HG02798 (cell line): ENCODE measurements at regions not wholly inside any gene's neighbourhood (a gene's known extent, or its start where the extent isn't known, plus 50 kb on each side); places are given as distances from the start of the nearest gene placed in this dataset.

Source experiments
- ATAC-seq: cut with Tn5 transposase; IDR thresholded peaks from one replicate; pipeline ENCODE4 v1.9.1; 2021; ENCODE audit warnings: mild to moderate bottlenecking; ENCODE audit not compliant: unreplicated experiment, poor library complexity

DNA sequence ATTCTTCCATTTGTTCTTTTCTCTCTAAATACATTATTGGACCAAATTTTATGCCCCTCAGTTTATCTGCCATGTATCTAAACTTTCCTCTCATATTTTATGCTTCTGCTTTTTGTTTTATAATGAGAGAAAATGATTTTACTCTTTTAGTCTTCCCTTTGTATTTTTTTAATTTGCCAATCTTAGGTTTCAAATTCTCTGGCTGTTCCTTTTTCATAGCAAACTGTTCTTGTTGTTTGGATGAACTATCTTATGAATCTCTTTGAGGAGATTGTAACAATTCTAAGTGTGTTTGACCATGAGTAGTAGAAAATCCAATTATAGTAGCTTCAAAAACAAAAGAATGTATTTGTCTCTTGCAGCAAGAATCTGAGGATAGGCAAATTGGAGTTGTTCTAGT, 290.5 kb downstream of the NDFIP2 start:
- ATAC-seq, result no peak

DNA sequence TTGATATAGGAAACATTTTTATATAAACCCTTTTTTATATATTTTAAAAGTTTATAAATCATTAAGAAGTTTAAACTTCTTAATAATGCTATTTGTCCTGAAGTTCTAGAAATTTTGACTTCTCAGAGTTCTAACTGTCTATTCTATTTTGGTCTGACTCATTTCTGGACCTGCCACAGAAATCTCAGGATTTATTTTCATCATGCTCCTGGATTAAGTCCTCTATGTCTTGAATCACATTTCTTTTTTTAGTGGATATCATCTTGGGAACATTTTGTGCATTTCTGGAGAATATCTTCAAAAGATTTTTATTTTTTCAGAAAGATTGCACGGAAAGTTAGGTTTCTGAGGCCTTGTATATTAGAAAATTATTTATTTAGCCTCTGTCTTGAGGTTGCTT, 289.1 kb downstream of the NDFIP2 start:
- no peak for ATAC-seq

DNA sequence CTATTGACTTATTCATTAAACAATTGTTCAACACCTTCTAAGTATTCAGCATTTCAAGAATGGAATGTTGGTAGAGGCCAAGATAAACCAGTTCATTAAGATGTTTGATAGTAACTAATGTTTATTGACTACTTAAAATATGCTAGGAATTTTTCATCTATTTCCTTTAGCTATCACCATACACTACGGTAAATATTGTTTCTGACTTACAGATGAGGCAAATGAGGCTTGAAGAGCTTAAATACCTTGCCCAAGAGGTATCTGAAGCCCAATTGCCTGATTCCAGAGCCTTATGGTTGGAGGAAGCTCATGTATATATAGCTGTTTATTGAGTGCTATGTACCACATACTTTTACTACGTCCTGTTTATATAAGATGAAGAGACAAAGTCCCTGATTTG, 286.2 kb downstream of the NDFIP2 start:
- no peak for ATAC-seq

DNA sequence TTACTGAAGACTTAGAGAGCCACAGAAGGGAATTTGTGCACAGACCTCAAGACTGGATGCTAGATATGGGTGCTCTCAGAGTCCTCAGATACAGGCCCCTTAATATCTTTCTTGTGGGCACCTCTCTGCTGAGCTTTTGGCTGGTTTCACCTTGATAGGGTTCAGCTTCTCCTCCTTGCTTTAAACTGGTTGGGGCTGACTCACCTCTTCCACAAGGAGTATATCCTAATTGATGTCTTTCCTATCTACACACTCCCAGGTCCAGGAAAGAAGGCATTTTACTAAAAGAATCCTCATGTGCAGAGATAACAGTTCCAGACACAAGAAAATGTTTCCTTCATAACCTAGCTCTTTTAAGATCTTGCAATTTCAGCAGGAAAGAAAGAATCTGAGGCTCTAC, 284.4 kb downstream of the NDFIP2 start:
- no peak for ATAC-seq

DNA sequence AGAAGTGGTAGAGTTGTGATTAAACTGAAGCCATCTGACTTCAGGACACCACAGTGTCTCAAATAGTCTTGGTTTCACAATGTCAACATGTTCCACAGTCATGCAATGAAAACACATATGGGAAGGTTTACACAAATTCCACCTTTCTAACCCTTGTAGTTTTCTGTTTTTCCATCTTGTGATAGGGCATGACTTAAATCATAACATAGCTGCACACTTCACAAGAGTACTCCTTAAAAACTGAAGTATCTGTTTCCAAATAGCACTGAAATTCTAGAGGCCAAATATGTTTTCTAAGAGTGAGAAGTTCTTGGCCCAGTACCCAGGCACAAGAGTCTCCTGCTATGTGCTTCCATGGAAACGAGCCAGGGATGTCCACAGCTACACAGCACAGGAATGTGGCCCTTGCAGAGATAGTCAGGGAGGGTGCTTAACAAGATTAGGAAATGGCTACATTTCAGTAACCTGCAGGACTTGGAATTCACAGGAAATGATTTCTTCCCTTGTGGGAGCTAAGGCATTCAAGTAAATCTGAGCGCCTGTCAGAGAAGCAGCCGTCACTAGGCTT, 269.1 kb downstream of the NDFIP2 start:
- no peak for ATAC-seq

DNA sequence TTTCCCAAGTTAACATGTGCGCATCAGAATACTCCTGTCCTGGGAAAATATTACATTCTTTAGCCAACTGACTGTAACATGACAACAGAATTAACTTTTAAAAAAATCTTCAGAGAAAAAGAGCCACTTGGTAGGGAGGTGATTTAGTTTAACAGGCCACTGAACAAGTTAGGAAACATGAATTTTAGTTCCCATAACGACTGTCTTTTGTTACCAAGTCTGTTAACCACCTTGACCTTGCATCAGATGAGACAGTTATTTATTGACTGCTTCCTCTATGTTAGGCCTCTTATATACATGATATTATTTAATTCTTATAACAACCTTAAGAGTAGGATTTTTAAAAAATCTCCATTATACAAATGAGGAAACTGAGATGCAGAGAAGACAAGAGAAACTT, 268.6 kb downstream of the NDFIP2 start:
- ATAC-seq, result no peak

DNA sequence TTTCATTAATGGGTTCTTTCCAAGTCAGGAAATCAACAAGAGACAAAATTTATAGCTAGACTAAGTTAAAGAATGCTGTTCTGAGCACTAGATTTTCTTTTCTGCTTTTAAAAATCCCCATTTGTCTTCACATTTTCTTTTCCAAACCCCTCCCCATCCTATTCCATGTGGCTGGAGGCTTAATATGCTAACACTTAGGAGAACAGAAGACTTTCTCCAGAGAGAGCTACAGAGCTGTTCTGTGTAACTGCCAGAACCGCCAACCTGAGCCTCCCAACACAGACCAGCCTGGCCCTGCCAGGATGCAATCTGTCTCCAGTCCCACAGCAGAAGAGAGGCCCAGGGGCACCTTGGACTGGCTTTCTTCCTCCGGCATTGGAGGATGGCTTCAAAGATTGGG, 264.1 kb downstream of the NDFIP2 start:
- no peak for ATAC-seq

DNA sequence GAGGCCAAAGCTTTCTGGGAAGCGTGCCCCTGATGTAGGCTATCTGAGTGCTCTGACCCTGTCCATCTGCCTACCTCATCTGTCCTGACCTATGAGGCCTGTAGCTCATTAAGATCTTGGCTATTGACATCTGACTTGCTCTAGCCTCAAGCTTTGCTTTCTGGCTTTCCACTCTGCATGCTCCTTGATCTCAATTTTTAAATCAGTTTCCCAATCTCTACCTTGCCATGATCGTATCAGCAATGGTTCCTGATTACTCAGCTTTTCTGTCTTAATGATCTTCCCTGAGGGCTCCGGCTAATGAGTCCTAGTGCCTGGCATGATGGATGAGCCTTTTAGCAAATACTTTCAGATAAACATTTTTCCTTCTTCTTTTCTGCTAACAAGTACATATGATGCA, 262.0 kb downstream of the NDFIP2 start:
- no peak for ATAC-seq

DNA sequence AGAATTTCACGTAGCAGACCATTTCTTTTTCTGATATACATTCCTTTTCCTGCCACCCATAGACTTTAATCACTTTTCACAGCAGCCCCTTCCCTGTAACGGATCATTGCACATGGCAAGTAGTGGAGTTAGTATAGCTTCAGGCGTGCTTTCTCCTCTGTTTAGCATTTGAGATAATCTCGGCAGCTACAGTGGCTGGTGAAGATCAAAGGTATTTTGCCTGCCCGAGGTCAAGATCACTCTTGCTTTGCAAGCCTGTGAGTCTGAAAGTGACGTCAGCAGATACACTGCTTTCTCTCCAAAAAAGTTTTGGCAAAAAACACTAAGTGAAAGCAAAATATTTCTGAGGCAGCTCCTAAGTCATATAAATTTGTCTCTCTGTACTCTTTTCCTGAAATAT, 260.0 kb downstream of the NDFIP2 start:
- no peak for ATAC-seq

DNA sequence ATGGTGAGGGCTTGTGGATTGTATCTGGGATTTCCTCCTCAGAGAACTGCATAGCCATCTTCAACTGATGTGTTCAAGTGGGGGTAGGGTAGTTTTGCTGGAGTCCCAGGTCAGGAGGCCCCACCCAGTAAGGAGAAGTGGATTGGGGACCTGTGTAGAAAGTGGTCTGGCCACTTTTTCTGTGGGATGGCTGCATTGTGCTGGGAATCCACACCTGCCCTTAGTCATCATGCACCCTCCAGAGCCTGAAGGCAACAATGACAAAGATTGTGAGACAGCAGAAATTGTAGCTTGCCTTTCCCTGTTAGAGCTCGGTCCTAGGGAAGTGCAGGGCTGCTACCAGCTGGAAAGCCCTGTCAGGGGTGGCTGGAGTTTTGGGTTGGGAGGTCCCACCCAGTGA, 255.4 kb downstream of the NDFIP2 start:
- no peak for ATAC-seq

DNA sequence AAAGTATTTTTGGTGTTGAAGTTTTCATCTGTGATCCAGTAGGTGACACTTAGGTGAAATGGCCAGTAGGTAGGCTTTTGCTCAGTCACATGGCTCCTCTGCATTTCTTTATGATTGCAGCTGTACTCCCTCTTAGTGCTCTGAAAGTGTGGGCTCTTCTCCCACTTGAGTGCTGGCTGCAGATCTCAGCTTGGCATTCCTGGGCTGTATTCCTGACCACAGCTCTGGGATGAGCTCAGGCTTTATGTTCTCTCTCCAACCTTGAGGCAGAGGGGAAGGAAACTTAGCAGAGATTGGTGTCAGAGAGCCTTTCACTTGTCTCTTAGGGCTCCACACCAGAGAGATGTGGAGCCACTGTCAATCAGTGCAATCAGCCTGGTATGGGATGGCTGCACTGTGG, 254.3 kb downstream of the NDFIP2 start:
- ATAC-seq, result no peak

DNA sequence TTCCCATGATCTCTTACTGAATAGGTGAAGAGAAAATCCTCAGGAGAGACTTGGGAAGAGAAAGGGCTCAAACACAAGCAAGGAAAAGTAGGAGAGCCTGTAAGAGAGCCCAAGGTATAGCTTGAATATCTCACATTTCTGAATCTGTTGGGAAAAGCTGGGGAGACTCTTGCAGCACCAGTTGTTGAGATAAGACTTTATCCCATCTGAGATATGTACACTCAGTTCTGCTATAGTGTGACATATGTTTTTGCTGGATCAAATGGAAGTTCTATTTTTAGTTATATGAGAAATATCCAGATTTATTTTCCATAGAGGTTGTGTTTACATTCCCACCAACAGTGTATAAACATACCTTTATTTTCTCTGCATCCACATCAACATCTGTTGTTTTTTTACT, 246.1 kb downstream of the NDFIP2 start:
- ATAC-seq, result no peak

DNA sequence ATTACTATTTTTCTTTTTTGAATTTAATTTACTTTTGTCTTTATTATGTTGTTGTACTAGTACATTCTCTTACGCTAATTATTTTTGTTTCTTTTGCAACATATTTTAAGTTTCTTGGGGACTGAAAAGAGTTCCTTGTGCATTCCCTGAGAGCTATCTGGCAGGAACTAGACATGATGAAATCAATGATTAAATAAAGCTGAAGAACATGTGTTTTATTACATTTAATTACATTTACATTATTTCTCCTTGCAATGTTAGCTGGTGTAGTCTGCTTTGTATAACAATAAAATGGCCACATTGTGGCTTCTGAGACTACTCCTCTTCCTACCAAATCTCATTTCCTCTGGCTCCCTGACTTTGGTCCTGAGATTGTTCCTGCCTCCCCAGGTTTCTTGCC, 244.9 kb downstream of the NDFIP2 start:
- ATAC-seq, result no peak

DNA sequence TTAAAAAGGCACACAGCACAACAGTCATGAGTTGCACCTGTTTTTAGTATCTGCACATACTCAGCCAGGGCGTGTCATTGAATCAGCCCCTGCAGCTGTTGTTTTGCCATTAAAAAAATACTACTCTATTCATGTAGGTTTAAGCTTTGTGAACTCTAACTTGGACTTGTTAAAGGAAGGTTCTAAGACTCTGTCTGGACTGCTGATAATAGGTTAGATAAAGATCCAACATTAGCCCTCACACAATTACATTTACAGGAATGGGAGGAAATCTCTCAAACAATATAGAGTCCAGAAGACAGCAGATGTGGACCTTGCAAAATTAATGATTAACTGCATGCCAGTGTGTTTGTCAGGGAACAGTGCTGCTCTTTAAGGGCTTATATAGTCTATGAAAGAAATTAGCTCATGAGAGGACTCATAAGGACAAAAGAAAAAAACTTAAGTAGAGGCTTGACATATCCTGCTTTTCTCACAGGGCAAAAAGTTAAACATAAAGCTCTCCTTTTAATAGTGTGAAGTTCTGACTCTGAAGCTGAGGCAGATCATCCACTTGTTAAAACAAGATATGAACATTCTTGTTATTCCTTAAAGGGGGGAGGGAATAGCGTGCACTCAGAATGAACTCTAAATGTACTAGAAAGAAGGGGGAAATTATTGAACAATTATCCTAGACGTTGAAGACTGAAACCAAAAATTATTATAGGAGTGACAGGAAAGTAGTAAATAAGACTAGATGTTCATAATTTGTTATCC, 243.6 kb downstream of the NDFIP2 start:
- ATAC-seq, result no peak

DNA sequence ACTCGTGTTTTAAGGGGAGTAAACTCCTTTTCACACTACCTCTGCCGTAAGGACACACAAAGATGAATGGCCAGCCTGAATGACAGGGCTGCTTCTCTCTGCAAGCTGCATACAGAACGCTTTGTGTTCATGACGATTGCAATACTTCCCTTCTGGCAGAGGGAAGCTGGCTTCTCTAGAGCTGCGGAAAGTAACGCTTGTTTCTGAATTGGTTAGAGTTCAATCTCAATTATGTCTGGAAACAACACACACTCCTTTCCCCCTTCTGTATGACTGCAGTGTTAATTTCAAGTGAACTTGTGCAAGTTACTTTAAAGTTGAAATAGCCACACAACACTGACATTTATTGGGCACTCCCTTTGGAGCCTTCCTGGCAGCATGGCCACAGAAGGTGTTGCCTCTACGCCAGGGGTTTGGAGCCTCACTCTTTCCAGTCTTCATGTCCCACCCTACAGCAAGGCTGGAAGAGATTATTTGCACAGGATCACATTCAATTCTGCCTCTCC, 242.6 kb downstream of the NDFIP2 start:
- no peak for ATAC-seq

DNA sequence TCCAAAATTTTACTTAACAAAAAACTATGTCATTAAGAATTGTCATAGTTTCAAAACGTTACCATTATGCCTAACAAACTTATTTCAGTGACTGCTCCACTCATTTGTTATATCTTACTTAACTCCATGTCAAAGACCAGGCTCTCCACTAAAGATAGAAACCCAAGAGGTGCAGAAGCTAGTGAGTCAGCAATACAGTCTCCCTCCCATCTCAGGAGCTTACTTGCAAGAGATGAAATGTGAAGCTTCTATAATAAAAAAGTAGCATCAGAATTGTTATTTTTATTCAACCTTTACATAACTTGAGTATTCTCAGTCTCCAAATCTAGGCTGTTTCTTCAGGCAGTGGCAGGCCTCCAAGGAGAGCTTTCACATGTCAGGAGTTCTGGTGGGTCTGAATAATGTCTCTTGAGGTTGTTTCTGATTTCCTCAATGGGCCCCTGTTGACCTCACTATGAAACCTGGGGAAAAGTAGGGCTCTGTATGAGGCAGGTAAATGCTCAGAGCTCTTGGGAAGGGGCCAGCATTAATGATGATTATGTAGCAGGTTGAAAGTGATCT, 242.0 kb downstream of the NDFIP2 start:
- ATAC-seq, result no peak

DNA sequence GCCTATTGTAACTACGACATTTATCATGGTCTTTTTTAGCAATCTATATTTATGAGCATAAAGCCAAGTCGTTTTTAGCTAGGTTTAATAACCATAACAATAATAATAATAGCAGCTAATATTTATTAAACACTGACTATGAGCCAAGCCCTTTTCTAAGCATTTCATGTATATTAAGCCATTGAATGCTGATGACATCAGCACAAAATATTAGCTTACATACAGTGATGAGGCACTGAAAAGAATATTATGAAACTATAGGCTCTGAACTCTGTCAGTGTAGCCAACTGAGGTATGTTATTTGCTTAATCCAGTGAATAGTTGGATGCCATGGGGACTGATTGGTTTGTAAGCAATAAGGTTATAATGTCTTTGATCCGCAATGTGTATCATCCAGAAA, 235.2 kb downstream of the NDFIP2 start:
- no peak for ATAC-seq

DNA sequence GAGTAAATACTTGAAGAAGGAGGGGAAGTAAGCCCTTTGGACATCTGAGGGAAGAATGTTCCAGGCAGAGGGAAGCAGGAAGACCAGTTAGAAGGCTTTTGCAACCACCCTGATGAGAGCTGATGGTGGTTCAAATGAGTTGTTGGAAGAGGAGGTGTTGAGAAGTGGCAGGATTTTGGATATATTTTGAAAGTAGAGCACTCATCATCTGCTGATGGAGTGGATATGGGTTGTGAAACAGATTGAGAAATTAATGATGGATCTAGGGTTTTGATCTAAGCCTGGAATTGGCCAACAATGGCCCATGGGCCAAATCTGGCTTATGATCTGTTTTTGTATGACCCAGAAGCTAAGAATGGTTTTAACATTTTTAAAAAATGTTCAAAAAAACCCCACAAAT, 230.7 kb downstream of the NDFIP2 start:
- ATAC-seq, result no peak

DNA sequence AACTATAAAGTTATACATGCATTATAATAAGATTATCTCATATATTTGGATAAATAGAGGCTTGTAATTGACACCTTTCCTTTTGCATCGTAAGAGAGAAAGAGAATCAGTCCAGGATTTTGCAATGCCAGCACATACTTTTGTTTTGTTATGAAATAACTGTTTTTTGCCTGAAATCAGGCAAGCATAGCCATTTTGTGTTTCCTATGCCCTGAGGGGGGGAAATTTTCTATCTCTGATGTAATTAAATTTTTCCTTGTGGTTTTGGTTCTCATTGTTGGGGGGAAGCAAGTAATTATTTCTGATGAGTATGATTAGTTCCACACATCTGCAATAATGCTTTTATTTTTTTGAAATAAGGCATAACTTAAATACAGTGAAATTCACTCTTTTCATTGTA, 229.4 kb downstream of the NDFIP2 start:
- no peak for ATAC-seq

DNA sequence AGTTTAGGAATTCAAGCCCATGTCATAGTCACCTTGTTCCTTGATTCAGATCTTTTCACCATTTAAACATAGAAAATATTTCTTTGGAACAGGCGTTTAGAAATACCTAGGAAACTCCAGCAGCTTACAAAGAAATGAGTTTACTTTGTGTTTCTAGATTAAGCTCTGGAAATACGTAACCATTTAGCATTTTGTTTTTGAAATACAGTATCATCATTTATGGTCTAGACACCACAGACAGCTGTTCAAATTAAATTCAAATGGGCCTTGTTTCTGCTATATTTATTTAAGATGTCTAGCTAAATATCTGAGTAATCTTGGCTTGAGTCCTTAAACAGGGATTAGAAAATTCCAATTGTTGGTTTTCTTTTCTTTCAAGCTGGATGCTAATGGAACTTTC, 228.5 kb downstream of the NDFIP2 start:
- no peak for ATAC-seq

DNA sequence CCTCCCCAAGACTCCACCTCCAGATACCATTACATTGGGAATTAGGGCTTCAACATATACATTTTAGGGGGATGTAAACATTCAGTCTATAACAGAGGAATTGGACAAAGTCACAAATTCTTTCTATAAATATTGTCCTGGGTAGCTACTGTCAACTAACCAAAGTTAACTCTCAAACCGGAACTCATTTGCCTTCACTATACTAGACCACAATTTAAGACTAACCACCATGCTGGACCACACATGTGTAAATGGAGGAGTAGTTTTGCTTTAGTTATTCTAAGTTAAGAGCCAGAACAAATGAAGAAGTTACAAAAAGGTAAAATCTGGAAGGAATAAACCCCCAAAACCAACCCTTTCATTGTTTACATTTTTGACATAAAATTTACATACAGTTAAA, 222.8 kb downstream of the NDFIP2 start:
- peak; percentile 82 for ATAC-seq

DNA sequence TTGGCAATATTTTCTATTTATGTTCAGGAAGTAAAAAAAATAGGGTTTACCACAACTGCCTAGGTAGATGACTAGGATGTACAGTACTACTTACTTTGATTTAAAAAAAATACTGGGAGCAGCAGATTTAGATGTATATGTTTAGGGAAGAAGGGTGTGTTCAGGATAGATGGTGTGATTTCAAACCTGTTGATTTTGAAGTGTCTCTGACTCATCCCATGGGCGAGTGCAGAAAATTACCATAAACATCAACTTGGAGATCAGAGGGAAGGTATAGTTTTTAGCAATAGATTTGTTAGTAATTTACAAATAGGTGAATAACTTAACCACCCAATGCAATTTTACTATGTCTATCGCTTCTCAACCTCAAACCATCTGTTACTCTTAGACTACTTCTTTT, 214.8 kb downstream of the NDFIP2 start:
- ATAC-seq, result no peak
